Femur (tissue), 1 donor: ENCODE measurements at regions not wholly inside any gene's neighbourhood (a gene's known extent, or its start where the extent isn't known, plus 50 kb on each side); places are given as distances from the start of the nearest gene placed in this dataset.

Experiments
- DNase-seq: peaks from one replicate; pipeline ENCODE4 v3.0.0-alpha.2; 2017

GRCh38 chr7:18257711-18258110, 230.1 kb upstream of the PRPS1L1 start:
- DNase-seq = no peak

- DNase-seq = no peak
Measured at GRCh38 chr7:18262058-18262457, 233.5 kb upstream of the HDAC9 start.

GRCh38 chr7:18265611-18266281, 229.8 kb upstream of the HDAC9 start:
- no peak for DNase-seq

- no peak for DNase-seq
Measured at GRCh38 chr7:18268571-18268970, 227.0 kb upstream of the HDAC9 start.

- DNase-seq = no peak
Measured at GRCh38 chr7:18276380-18276779, 219.2 kb upstream of the HDAC9 start.

GRCh38 chr7:18278316-18278715, 217.2 kb upstream of the HDAC9 start:
- DNase-seq = no peak

- DNase-seq = no peak
Measured at GRCh38 chr7:18283045-18283444, 212.5 kb upstream of the HDAC9 start.

GRCh38 chr7:18287482-18287881, 208.1 kb upstream of the HDAC9 start:
- no peak for DNase-seq

- no peak for DNase-seq
Measured at GRCh38 chr7:18288322-18289037, 207.1 kb upstream of the HDAC9 start.

GRCh38 chr7:18289788-18290187, 205.8 kb upstream of the HDAC9 start:
- no peak for DNase-seq

- DNase-seq = no peak
Measured at GRCh38 chr7:18290223-18290622, 205.3 kb upstream of the HDAC9 start.

- no peak for DNase-seq
Measured at GRCh38 chr7:18290865-18291264, 204.7 kb upstream of the HDAC9 start.

GRCh38 chr7:18292584-18292983, 203.0 kb upstream of the HDAC9 start:
- no peak for DNase-seq

- DNase-seq = no peak
Measured at GRCh38 chr7:18293759-18294158, 201.8 kb upstream of the HDAC9 start.

- no peak for DNase-seq
Measured at GRCh38 chr7:18294411-18294810, 201.1 kb upstream of the HDAC9 start.

GRCh38 chr7:18295781-18296423, 199.6 kb upstream of the HDAC9 start:
- DNase-seq = no peak

GRCh38 chr7:18302097-18302496, 193.5 kb upstream of the HDAC9 start:
- no peak for DNase-seq

- no peak for DNase-seq
Measured at GRCh38 chr7:18305866-18306265, 189.7 kb upstream of the HDAC9 start.

GRCh38 chr7:18306696-18307095, 188.9 kb upstream of the HDAC9 start:
- DNase-seq = no peak

GRCh38 chr7:18308938-18309337, 186.6 kb upstream of the HDAC9 start:
- no peak for DNase-seq

GRCh38 chr7:18312482-18312881, 183.1 kb upstream of the HDAC9 start:
- no peak for DNase-seq

GRCh38 chr7:18313965-18314364, 181.6 kb upstream of the HDAC9 start:
- DNase-seq = no peak

- no peak for DNase-seq
Measured at GRCh38 chr7:18315241-18315640, 180.3 kb upstream of the HDAC9 start.

GRCh38 chr7:18317941-18318340, 177.6 kb upstream of the HDAC9 start:
- no peak for DNase-seq
